ENCODE measurements at regions not wholly inside any gene's neighbourhood (a gene's known extent, or its start where the extent isn't known, plus 50 kb on each side); places are given as distances from the start of the nearest gene placed in this dataset.

DNA sequence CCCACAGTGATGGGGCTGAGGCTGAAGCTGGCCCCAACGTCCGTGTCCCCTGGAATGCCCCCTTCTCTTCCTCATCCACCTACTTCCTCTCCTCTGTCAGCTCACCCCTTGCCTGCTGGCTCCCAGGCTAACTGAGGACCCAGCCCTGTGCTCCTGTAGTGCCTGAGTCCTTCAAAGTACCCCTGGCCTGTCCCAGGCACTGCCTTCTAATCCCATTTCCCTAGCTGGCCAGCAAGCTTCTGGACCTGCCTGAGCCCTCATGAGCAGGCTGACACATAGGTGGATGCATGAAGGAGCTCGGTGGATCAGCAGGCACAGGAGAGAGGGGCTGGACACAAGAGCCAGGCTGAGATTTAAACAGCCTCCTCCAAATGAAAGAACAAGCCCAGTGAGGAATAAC, 650.8 kb downstream of the NPHP4 start:
- no peaks in the 10 kb centered on the region for H3K27me3 ChIP-seq (ENCODE audit: low read length)
- H4K20me1 ChIP-seq (ENCODE audit: insufficient read depth, low read depth, low read length): no peaks in the 10 kb centered on the region
- no peak overlapping the region for H2AFZ ChIP-seq (ENCODE audit: low read length)
- no peak for DNase-seq
- H3K36me3 ChIP-seq (ENCODE audit: insufficient read depth, low read length): no peaks in the 10 kb centered on the region
- no peak overlapping the region for H3K4me2 ChIP-seq (ENCODE audit: low read depth, low read length, poor library complexity, severe bottlenecking)
- H3K27ac ChIP-seq (ENCODE audit: low read length): no peak overlapping the region
- H3K9me3 ChIP-seq (ENCODE audit: low read length): no peaks in the 10 kb centered on the region
- no peak overlapping the region for H3K4me3 ChIP-seq (ENCODE audit: low read length)
- H3K4me1 ChIP-seq (ENCODE audit: low read length): no peaks in the 10 kb centered on the region
- no peak overlapping the region for H3K9ac ChIP-seq (ENCODE audit: low read length)
- no peaks in the 10 kb centered on the region for H3K9me2 ChIP-seq (replicated peaks; ENCODE audit: insufficient read depth, low read length)
- H3K79me2 ChIP-seq (ENCODE audit: low read length): no peaks in the 10 kb centered on the region

DNA sequence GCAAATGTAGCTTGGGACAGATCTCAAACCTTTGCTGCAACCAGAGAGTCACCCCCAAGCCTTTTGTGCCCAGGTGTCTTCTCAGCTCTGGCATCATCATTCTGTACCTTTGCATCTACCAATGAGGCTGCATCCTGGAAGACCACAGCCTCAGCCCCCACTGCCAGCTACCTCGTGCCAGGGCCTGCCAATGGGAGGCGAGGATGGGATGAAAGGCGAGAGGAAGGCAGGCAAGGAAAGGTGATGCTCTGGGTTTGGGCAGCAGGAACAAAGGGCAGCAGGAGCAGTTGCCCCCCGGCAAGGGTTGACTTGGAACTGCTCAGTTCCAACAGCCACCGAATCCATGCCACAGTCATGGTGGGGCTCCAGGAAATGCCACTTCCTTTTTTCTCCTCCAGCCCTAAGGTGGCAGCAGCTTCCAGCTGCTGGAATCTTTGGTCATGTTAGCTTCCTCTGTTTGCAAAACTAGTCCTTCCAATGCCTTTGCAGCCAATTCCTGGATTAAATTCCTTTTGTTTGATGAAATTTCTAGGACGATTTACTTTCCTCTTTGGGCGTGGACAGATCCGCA, 651.6 kb downstream of the NPHP4 start:
- no peaks in the 10 kb centered on the region for H3K9me2 ChIP-seq (replicated peaks; ENCODE audit: insufficient read depth, low read length)
- no peaks in the 10 kb centered on the region for H3K79me2 ChIP-seq (ENCODE audit: low read length)
- no peaks in the 10 kb centered on the region for H3K36me3 ChIP-seq (ENCODE audit: insufficient read depth, low read length)
- H3K9ac ChIP-seq (ENCODE audit: low read length): no peak overlapping the region
- H3K27me3 ChIP-seq (ENCODE audit: low read length): no peaks in the 10 kb centered on the region
- no peaks in the 10 kb centered on the region for H3K4me1 ChIP-seq (ENCODE audit: low read length)
- no peak for DNase-seq
- H2AFZ ChIP-seq (ENCODE audit: low read length): no peak overlapping the region
- H3K4me3 ChIP-seq (ENCODE audit: low read length): no peak overlapping the region
- no peak overlapping the region for H3K27ac ChIP-seq (ENCODE audit: low read length)
- H4K20me1 ChIP-seq (ENCODE audit: insufficient read depth, low read depth, low read length): no peaks in the 10 kb centered on the region
- H3K4me2 ChIP-seq (ENCODE audit: low read depth, low read length, poor library complexity, severe bottlenecking): no peak overlapping the region
- H3K9me3 ChIP-seq (ENCODE audit: low read length): no peaks in the 10 kb centered on the region

DNA sequence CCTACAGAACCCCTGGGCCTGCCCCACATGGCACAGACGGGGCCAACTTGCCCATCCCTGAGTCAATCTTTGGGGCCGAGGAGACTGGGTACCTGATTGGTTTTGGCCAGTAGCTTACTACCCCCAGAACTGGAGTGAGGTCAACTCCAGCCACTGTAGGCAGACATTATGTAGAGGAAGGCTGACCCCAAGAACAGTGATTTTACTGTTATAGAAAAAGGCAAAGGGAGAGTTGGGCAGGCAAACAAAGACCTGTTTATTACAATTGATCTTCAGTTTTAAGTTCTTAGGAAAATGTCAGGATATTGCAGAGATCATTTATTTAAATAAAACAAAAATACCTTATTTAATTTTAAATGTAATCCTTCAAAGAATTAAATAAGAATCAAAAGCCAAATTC, 653.8 kb downstream of the NPHP4 start:
- Histone ChIP-seq H3K4me2 (ENCODE audit: low read depth, low read length, poor library complexity, severe bottlenecking) (no peak overlapping the region), H3K27ac (ENCODE audit: low read length) (no peak overlapping the region), H3K9me2 (replicated peaks; ENCODE audit: insufficient read depth, low read length) (no peaks in the 10 kb centered on the region), H3K36me3 (ENCODE audit: insufficient read depth, low read length) (no peaks in the 10 kb centered on the region), H3K9me3 (ENCODE audit: low read length) (no peaks in the 10 kb centered on the region), H3K79me2 (ENCODE audit: low read length) (no peaks in the 10 kb centered on the region), H3K9ac (ENCODE audit: low read length) (no peak overlapping the region), H4K20me1 (ENCODE audit: insufficient read depth, low read depth, low read length) (no peaks in the 10 kb centered on the region), H3K27me3 (ENCODE audit: low read length) (0 out of 2 replicates have a peak, but pooled peaks cover 2% of the 10 kb centered on the region), H3K4me3 (ENCODE audit: low read length) (no peak overlapping the region), H2AFZ (ENCODE audit: low read length) (no peak overlapping the region), H3K4me1 (ENCODE audit: low read length) (no peaks in the 10 kb centered on the region)
- DNase-seq: no peak

DNA sequence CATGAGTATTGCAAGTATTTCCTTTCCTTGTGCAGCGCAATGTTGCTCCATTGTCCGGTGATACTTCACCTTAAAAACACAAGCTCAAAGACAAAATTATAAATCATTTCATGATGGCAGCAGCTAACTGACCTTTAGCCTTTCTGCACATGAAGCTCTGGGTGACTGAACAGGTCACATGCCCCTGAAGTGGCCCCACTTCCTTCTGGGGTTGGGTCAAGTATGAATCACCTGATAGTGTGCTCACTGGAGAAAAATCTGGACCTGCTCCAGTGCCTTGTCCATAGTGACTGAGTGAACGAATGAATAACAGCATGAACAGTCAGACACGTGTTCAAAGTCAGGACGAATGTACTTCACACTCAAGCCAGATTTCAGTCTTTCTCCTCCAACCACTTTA, 658.9 kb downstream of the NPHP4 start:
- Histone ChIP-seq H3K4me2 (ENCODE audit: low read depth, low read length, poor library complexity, severe bottlenecking) (no peak overlapping the region), H3K9ac (ENCODE audit: low read length) (no peak overlapping the region), H3K9me2 (replicated peaks; ENCODE audit: insufficient read depth, low read length) (no peaks in the 10 kb centered on the region), H3K4me1 (ENCODE audit: low read length) (no peaks in the 10 kb centered on the region), H3K9me3 (ENCODE audit: low read length) (no peaks in the 10 kb centered on the region), H3K27ac (ENCODE audit: low read length) (no peak overlapping the region), H3K27me3 (ENCODE audit: low read length) (0 out of 2 replicates have a peak, but pooled peaks cover 2% of the 10 kb centered on the region), H4K20me1 (ENCODE audit: insufficient read depth, low read depth, low read length) (no peaks in the 10 kb centered on the region), H3K36me3 (ENCODE audit: insufficient read depth, low read length) (no peaks in the 10 kb centered on the region), H2AFZ (ENCODE audit: low read length) (no peak overlapping the region), H3K4me3 (ENCODE audit: low read length) (no peak overlapping the region), H3K79me2 (ENCODE audit: low read length) (no peaks in the 10 kb centered on the region)
- no peak for DNase-seq

DNA sequence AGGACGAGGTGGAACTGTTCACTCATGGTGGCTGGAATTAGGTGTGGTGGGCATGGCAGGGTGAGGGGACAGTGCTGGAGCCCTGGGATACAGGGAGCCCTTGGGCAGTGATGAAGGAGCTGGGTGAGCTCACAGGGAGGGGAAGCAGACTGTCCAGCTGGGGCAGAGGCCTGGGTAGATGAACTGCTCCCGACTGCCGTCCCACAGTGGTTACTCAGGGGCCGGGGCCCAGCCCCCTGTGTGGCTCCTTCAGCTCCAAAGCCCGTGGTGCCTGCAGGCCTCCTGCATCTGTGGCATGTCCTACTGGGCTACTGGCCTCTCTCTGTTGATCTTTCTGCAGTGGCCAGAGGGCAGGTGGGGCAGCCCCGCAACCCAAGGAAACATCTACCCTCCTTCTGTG, 661.1 kb downstream of the NPHP4 start:
- H3K4me1 ChIP-seq (ENCODE audit: low read length): no peaks in the 10 kb centered on the region
- H3K9me2 ChIP-seq (replicated peaks; ENCODE audit: insufficient read depth, low read length): no peaks in the 10 kb centered on the region
- H3K9ac ChIP-seq (ENCODE audit: low read length): no peak overlapping the region
- H3K27ac ChIP-seq (ENCODE audit: low read length): no peak overlapping the region
- H3K4me2 ChIP-seq (ENCODE audit: low read depth, low read length, poor library complexity, severe bottlenecking): no peak overlapping the region
- no peaks in the 10 kb centered on the region for H4K20me1 ChIP-seq (ENCODE audit: insufficient read depth, low read depth, low read length)
- no peak overlapping the region for H2AFZ ChIP-seq (ENCODE audit: low read length)
- peaks cover 10% of the 10 kb centered on the region for H3K9me3 ChIP-seq (ENCODE audit: low read length)
- no peaks in the 10 kb centered on the region for H3K36me3 ChIP-seq (ENCODE audit: insufficient read depth, low read length)
- no peak for DNase-seq
- H3K4me3 ChIP-seq (ENCODE audit: low read length): no peak overlapping the region
- 0 out of 2 replicates have a peak, but pooled peaks cover 5% of the 10 kb centered on the region for H3K27me3 ChIP-seq (ENCODE audit: low read length)
- H3K79me2 ChIP-seq (ENCODE audit: low read length): no peaks in the 10 kb centered on the region

DNA sequence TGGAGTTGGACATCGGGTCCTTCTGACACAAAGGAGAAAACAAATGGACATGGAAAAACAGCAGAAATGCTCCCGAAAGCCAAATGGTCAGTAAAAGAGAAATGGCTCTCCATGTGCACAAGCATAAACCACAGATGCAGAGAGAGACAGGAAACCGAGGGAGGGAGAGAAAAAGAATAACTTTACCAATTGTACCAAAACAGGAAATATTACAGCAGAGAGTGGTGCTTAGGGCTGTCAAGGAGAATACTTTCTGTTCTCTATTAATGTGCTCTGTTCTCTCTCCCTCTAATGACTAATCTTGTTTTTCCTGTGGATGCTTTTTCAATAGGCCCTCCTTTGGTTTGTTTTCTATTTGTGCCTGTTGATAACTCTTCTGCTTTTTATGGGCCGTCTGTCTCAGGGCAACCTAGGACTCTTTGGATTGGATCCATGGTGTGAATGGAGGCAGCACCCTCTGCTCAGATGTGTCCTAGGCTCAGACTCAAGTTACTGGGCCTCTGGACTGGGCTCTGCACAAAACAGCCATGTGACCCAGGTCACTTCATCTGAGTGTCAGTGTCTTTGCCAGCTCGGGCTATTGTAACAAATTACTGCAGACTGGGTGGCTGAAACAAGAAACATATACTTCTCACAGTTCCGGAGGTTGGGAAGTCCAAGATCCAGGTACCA, 663.0 kb downstream of the NPHP4 start:
- no peaks in the 10 kb centered on the region for H4K20me1 ChIP-seq (ENCODE audit: insufficient read depth, low read depth, low read length)
- H3K4me1 ChIP-seq (ENCODE audit: low read length): no peaks in the 10 kb centered on the region
- no peak overlapping the region for H3K27ac ChIP-seq (ENCODE audit: low read length)
- H3K4me2 ChIP-seq (ENCODE audit: low read depth, low read length, poor library complexity, severe bottlenecking): no peak overlapping the region
- H3K9ac ChIP-seq (ENCODE audit: low read length): no peak overlapping the region
- 0 out of 2 replicates have a peak, but pooled peaks cover 5% of the 10 kb centered on the region for H3K27me3 ChIP-seq (ENCODE audit: low read length)
- H2AFZ ChIP-seq (ENCODE audit: low read length): no peak overlapping the region
- H3K9me2 ChIP-seq (replicated peaks; ENCODE audit: insufficient read depth, low read length): no peaks in the 10 kb centered on the region
- H3K4me3 ChIP-seq (ENCODE audit: low read length): no peak overlapping the region
- H3K36me3 ChIP-seq (ENCODE audit: insufficient read depth, low read length): no peaks in the 10 kb centered on the region
- H3K79me2 ChIP-seq (ENCODE audit: low read length): no peaks in the 10 kb centered on the region
- no peak for DNase-seq
- peaks cover 10% of the 10 kb centered on the region for H3K9me3 ChIP-seq (ENCODE audit: low read length)

DNA sequence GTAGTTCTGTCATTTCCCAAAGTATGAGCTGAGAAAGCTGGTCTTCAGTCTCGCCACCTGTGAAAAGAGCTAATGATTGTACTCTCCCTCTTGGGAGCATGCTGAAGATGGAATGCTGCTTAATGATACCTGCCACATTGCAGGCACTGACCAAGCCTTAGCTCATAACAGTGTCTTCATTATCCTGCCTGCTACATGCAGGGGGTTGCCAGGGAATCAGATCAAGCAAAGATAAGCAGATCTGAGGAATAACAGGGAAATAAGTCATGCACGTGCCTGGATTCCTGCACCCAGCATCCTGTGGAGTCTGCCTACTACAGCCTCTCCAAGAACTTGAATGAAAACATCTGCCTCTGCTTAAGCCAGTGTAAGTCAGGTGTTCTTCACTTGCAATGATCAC, 667.3 kb downstream of the NPHP4 start:
- Histone ChIP-seq H3K4me2 (ENCODE audit: low read depth, low read length, poor library complexity, severe bottlenecking) (no peak overlapping the region), H4K20me1 (ENCODE audit: insufficient read depth, low read depth, low read length) (no peaks in the 10 kb centered on the region), H3K27me3 (ENCODE audit: low read length) (0 out of 2 replicates have a peak, but pooled peaks cover 3% of the 10 kb centered on the region), H3K4me3 (ENCODE audit: low read length) (no peak overlapping the region), H3K4me1 (ENCODE audit: low read length) (no peaks in the 10 kb centered on the region), H3K9me3 (ENCODE audit: low read length) (peaks cover 10% of the 10 kb centered on the region), H2AFZ (ENCODE audit: low read length) (no peak overlapping the region), H3K27ac (ENCODE audit: low read length) (no peak overlapping the region), H3K36me3 (ENCODE audit: insufficient read depth, low read length) (no peaks in the 10 kb centered on the region), H3K9me2 (replicated peaks; ENCODE audit: insufficient read depth, low read length) (no peaks in the 10 kb centered on the region), H3K9ac (ENCODE audit: low read length) (no peak overlapping the region), H3K79me2 (ENCODE audit: low read length) (no peaks in the 10 kb centered on the region)
- DNase-seq: no peak

DNA sequence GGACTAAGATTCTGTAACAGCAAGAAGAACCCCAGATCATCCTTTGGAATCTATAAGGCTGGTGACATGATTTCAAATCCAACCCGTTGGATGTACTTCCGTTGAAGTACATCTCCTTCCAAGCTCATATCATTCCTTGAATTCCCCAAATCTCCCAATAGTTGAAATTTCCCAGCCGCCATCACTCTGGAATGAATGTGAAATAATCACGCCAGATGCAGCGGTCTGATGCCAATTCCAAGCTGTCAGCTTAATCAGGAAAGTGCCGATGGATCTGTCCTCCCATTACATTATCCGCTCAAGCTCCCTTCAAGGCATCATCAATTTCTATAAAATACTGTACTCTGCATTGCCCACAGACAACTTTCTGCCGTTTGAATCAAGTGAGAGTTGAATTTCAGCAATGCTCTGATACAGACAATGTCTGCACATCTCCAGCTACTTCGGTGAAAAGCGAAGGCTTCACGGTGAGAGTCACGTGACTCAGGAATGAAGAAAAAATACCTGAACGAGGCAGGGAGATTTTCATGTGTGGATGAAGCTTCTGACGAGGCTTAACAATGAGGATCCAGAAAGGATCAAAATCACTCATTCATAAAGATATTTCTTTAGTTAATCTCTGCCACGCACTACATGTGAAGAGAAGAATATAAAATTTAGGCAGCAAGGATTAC, 663.9 kb downstream of the AJAP1 start:
- Histone ChIP-seq H3K27ac (ENCODE audit: low read length) (no peak overlapping the region), H3K9me3 (ENCODE audit: low read length) (no peaks in the 10 kb centered on the region), H2AFZ (ENCODE audit: low read length) (no peak overlapping the region), H3K4me3 (ENCODE audit: low read length) (no peak overlapping the region), H3K36me3 (ENCODE audit: insufficient read depth, low read length) (no peaks in the 10 kb centered on the region), H4K20me1 (ENCODE audit: insufficient read depth, low read depth, low read length) (no peaks in the 10 kb centered on the region), H3K4me1 (ENCODE audit: low read length) (no peaks in the 10 kb centered on the region), H3K9ac (ENCODE audit: low read length) (no peak overlapping the region), H3K79me2 (ENCODE audit: low read length) (no peaks in the 10 kb centered on the region), H3K4me2 (ENCODE audit: low read depth, low read length, poor library complexity, severe bottlenecking) (no peak overlapping the region), H3K9me2 (replicated peaks; ENCODE audit: insufficient read depth, low read length) (no peaks in the 10 kb centered on the region), H3K27me3 (ENCODE audit: low read length) (no peaks in the 10 kb centered on the region)
- DNase-seq: no peak

Data from Karpas-422 (cell line).